Right atrium auricular region (tissue), 2 donors: ENCODE measurements at regions not wholly inside any gene's neighbourhood (a gene's known extent, or its start where the extent isn't known, plus 50 kb on each side); places are given as distances from the start of the nearest gene placed in this dataset.

Source experiments
- DNase-seq: peaks from one replicate; pipeline ENCODE4 v3.0.0-alpha.2; 2019; ENCODE audit warnings: low spot score
- H3K27ac ChIP-seq, 2 donors: fragments of 200-600 bp; sonication (generic); 1 replicate in 1 of 2; 2 replicates in 1 of 2; pipeline ENCODE4 v1.5.1; 2016 to 2019
- H3K27me3 ChIP-seq, 2 donors: fragments of 200-600 bp; sonication (generic); one replicate each; pipeline versions ENCODE4 v1.5.1 to v1.6.0; 2017 to 2019
- H3K36me3 ChIP-seq: fragments of 200-600 bp; sonication (generic); one replicate; pipeline ENCODE4 v1.5.1; 2016
- H3K4me1 ChIP-seq, 2 donors: fragments of 200-600 bp; sonication (generic); one replicate each; pipeline versions ENCODE4 v1.5.1 to v1.6.0; 2017 to 2019
- H3K4me3 ChIP-seq, 2 donors: fragments of 200-600 bp; sonication (generic); 1 replicate in 1 of 2; 2 replicates in 1 of 2; pipeline ENCODE4 v1.5.1; 2017 to 2019; ENCODE audit warnings: mild to moderate bottlenecking in 1 of 2, moderate library complexity in 1 of 2
- H3K9me3 ChIP-seq, 2 donors: fragments of 200-600 bp; sonication (generic); one replicate each; pipeline ENCODE4 v1.5.1; 2019
- CTCF ChIP-seq, 2 donors: fragments of 200-600 bp; sonication (generic); IDR thresholded peaks; one replicate each; pipeline ENCODE4 v1.5.1; 2019; ENCODE audit warnings: antibody characterized with exemption in 2 of 2

GRCh38 chr17:69972251-69972650 lies 102.8 kb upstream of the KCNJ16 start:
- Histone ChIP-seq H3K36me3 (no peaks in the 10 kb centered on the region), H3K4me1 (no peaks in the 10 kb centered on the region), H3K27ac (no peak overlapping the region), H3K4me3 (no peak overlapping the region), H3K27me3 (no peaks in the 10 kb centered on the region), H3K9me3 (peaks cover 0 to 16% of the 10 kb centered on the region in 2 donors)
- no peak for TF ChIP-seq CTCF (IDR thresholded peaks at IDR 0.05)
- DNase-seq, result no peak

GRCh38 chr17:69975808-69976207 lies 99.2 kb upstream of the KCNJ16 start:
- Histone ChIP-seq H3K36me3 (no peaks in the 10 kb centered on the region), H3K4me1 (no peaks in the 10 kb centered on the region), H3K27ac (no peak overlapping the region), H3K4me3 (no peak overlapping the region), H3K27me3 (no peaks in the 10 kb centered on the region), H3K9me3 (peaks cover 0 to 16% of the 10 kb centered on the region in 2 donors)
- no peak for DNase-seq
- no peak for TF ChIP-seq CTCF (IDR thresholded peaks at IDR 0.05)

- no peaks in the 10 kb centered on the region for H3K36me3 ChIP-seq
- no peak for DNase-seq
- peaks cover 0 to 16% of the 10 kb centered on the region in 2 donors for H3K9me3 ChIP-seq
- H3K4me1 ChIP-seq, result no peaks in the 10 kb centered on the region
- no peak for TF ChIP-seq CTCF (IDR thresholded peaks at IDR 0.05)
- H3K27me3 ChIP-seq, result no peaks in the 10 kb centered on the region
- H3K27ac ChIP-seq, result no peak overlapping the region
- H3K4me3 ChIP-seq, result no peak overlapping the region
Measured at GRCh38 chr17:69978056-69978646, 96.9 kb upstream of the KCNJ16 start.

- Histone ChIP-seq H3K4me3 (no peak overlapping the region), H3K4me1 (no peaks in the 10 kb centered on the region), H3K27ac (no peak overlapping the region), H3K27me3 (no peaks in the 10 kb centered on the region), H3K9me3 (no peaks in the 10 kb centered on the region), H3K36me3 (no peaks in the 10 kb centered on the region)
- TF ChIP-seq CTCF (IDR thresholded peaks at IDR 0.05), result no peak
- DNase-seq, result no peak
Measured at GRCh38 chr17:69981441-69981840, 93.6 kb upstream of the KCNJ16 start.

- Histone ChIP-seq H3K27me3 (no peaks in the 10 kb centered on the region), H3K36me3 (no peaks in the 10 kb centered on the region), H3K9me3 (peaks cover 0 to 11% of the 10 kb centered on the region in 2 donors), H3K4me1 (no peaks in the 10 kb centered on the region), H3K27ac (no peak overlapping the region), H3K4me3 (no peak overlapping the region)
- DNase-seq, result no peak
- TF ChIP-seq CTCF (IDR thresholded peaks at IDR 0.05), result no peak
Measured at GRCh38 chr17:69995476-69995875, 79.5 kb upstream of the KCNJ16 start.

- DNase-seq, result no peak
- no peak for TF ChIP-seq CTCF (IDR thresholded peaks at IDR 0.05)
- Histone ChIP-seq H3K36me3 (no peaks in the 10 kb centered on the region), H3K27ac (no peak overlapping the region), H3K27me3 (no peaks in the 10 kb centered on the region), H3K4me3 (no peak overlapping the region), H3K4me1 (no peaks in the 10 kb centered on the region), H3K9me3 (peaks cover 0 to 11% of the 10 kb centered on the region in 2 donors)
Measured at GRCh38 chr17:69997332-69997731, 77.7 kb upstream of the KCNJ16 start.
